ENCODE measurements at regions not wholly inside any gene's neighbourhood (a gene's known extent, or its start where the extent isn't known, plus 50 kb on each side); places are given as distances from the start of the nearest gene placed in this dataset.

- intact Hi-C loops (cut with micrococcal nuclease): no loop called here
These were observed 65.0 kb upstream of the SLC2A12 start for GRCh38 chr6:134117409-134117808.

GRCh38 chr6:134115715-134116074, 63.3 kb upstream of the SLC2A12 start:
- intact Hi-C loops (cut with micrococcal nuclease): no loop called here

GRCh38 chr6:134114918-134115714, 62.7 kb upstream of the SLC2A12 start:
- intact Hi-C loops (cut with micrococcal nuclease): no loop called here

- intact Hi-C loops (cut with micrococcal nuclease): no loop called here
These were observed 62.1 kb upstream of the SLC2A12 start for GRCh38 chr6:134114489-134114888.

GRCh38 chr6:134111726-134112125, 59.3 kb upstream of the SLC2A12 start:
- intact Hi-C loops (cut with micrococcal nuclease): loop anchor here (2.0 kb wide), 1 partner anchor 829 kb away; no protein-coding TSS in a partner anchor

- intact Hi-C loops (cut with micrococcal nuclease): loop anchor here (2.0 kb wide), 1 partner anchor 830 kb away; no protein-coding TSS in a partner anchor
These were observed 58.7 kb upstream of the SLC2A12 start for GRCh38 chr6:134111062-134111677.

- intact Hi-C loops (cut with micrococcal nuclease): no loop called here
These were observed 54.3 kb upstream of the SLC2A12 start for GRCh38 chr6:134106702-134107101.

GRCh38 chr6:134105940-134106339, 53.5 kb upstream of the SLC2A12 start:
- intact Hi-C loops (cut with micrococcal nuclease): no loop called here

GRCh38 chr6:134103006-134103405, 50.6 kb upstream of the SLC2A12 start:
- intact Hi-C loops (cut with micrococcal nuclease): no loop called here
